Fibroblast of lung (primary cell): ENCODE measurements at regions not wholly inside any gene's neighbourhood (a gene's known extent, or its start where the extent isn't known, plus 50 kb on each side); places are given as distances from the start of the nearest gene placed in this dataset.

ENCODE experiments used
- DNase-seq, 2 donors: peaks; one replicate each; pipeline versions ENCODE4 v3.0.0 to v3.0.0-alpha.2; 2010; ENCODE audit warnings: low read depth in 2 of 2
- H2AFZ ChIP-seq: 2 replicates; pipeline ENCODE4 v1.5.1; 2012; ENCODE audit warnings: low read length, control low read depth, inconsistent platforms
- H3K27ac ChIP-seq: 2 replicates; pipeline ENCODE4 v1.5.1; 2011; ENCODE audit warnings: low read length, control low read depth; ENCODE audit not compliant: insufficient read depth
- H3K27me3 ChIP-seq: 2 replicates; pipeline ENCODE4 v1.5.1; 2011; ENCODE audit warnings: mild to moderate bottlenecking, low read length; ENCODE audit not compliant: control insufficient read depth, insufficient read depth
- H3K36me3 ChIP-seq: 2 replicates; pipeline ENCODE4 v1.5.1; 2011; ENCODE audit warnings: low read length; ENCODE audit not compliant: control insufficient read depth, insufficient read depth
- H3K4me1 ChIP-seq: 2 replicates; pipeline ENCODE4 v1.5.1; 2011; ENCODE audit warnings: low read length; ENCODE audit not compliant: control insufficient read depth, insufficient read depth; ENCODE audit errors: extremely low read depth
- H3K4me2 ChIP-seq: 2 replicates; pipeline ENCODE4 v1.5.1; 2011; ENCODE audit warnings: low read length, control low read depth; ENCODE audit not compliant: insufficient read depth; ENCODE audit errors: extremely low read depth
- H3K4me3 ChIP-seq, 4 experiments: fragments of 200-600 bp in 1 of 4; sonication (generic) in 1 of 4; replicated peaks in 1 of 4; 2 replicates each; pipeline ENCODE4 v1.5.1; 2011 to 2016; ENCODE audit warnings: low read length in 4 of 4, low read depth in 3 of 4, mild to moderate bottlenecking in 3 of 4, control low read depth in 2 of 4, inconsistent platforms in 1 of 4, mixed read lengths in 1 of 4; ENCODE audit not compliant: insufficient read depth in 1 of 4; ENCODE audit errors: control extremely low read depth in 1 of 4
- H3K79me2 ChIP-seq: 2 replicates; pipeline ENCODE4 v1.5.1; 2012; ENCODE audit warnings: mild to moderate bottlenecking, low read length, inconsistent platforms; ENCODE audit not compliant: control insufficient read depth, insufficient read depth
- H3K9ac ChIP-seq: 2 replicates; pipeline ENCODE4 v1.5.1; 2011; ENCODE audit warnings: mild to moderate bottlenecking, low read length, control low read depth; ENCODE audit not compliant: insufficient read depth
- H3K9me3 ChIP-seq: 2 replicates; pipeline ENCODE4 v1.5.1; 2012; ENCODE audit warnings: low read depth, low read length; ENCODE audit not compliant: control insufficient read depth, insufficient read depth
- H4K20me1 ChIP-seq: 2 replicates; pipeline ENCODE4 v1.5.1; 2011; ENCODE audit warnings: low read length; ENCODE audit not compliant: control insufficient read depth, insufficient read depth; ENCODE audit errors: extremely low read depth
- EZH2 ChIP-seq: IDR thresholded peaks from 2 replicates; pipeline ENCODE4 v1.5.1; 2012; ENCODE audit warnings: low read length, control low read depth, mild to moderate bottlenecking; ENCODE audit errors: missing control alignments
- TF ChIP-seq, protein P1 (sequence below), 2 donors: IDR thresholded peaks in 1 of 2; conservative IDR thresholded peaks in 1 of 2; 1 replicate in 1 of 2; 2 replicates in 1 of 2; pipeline ENCODE4 v1.5.1; 2011 to 2012; ENCODE audit warnings: low read length in 2 of 2, control low read depth in 1 of 2, inconsistent platforms in 1 of 2, low read depth in 1 of 2, mild to moderate bottlenecking in 1 of 2

DNA sequence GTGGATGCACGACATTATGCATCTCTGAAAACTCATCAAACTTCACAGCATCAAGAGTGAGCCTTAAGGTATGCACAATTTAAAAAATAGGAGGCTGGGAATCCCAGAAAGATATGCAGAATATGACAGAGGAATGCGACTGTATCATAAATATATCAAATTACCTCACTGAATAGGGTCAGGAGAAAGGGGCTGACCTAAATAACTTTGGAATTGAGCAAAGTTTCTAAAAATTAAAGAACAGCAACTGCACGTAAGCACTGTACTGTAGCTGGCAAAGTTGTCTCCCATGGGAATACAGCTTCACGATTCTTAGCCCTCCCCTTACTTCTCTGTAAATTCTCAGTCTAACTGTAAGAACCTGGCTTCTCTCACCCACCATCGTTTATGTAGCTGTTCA lies 397.4 kb upstream of the ZFP42 start:
- H3K4me2 ChIP-seq: no peak overlapping the region
- DNase-seq: peak; percentile 9 to 18
- TF ChIP-seq, protein P1, sequence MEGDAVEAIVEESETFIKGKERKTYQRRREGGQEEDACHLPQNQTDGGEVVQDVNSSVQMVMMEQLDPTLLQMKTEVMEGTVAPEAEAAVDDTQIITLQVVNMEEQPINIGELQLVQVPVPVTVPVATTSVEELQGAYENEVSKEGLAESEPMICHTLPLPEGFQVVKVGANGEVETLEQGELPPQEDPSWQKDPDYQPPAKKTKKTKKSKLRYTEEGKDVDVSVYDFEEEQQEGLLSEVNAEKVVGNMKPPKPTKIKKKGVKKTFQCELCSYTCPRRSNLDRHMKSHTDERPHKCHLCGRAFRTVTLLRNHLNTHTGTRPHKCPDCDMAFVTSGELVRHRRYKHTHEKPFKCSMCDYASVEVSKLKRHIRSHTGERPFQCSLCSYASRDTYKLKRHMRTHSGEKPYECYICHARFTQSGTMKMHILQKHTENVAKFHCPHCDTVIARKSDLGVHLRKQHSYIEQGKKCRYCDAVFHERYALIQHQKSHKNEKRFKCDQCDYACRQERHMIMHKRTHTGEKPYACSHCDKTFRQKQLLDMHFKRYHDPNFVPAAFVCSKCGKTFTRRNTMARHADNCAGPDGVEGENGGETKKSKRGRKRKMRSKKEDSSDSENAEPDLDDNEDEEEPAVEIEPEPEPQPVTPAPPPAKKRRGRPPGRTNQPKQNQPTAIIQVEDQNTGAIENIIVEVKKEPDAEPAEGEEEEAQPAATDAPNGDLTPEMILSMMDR (conservative IDR thresholded peaks at IDR 0.05 in 1 of 2, IDR thresholded peaks at IDR 0.05 in 1 of 2; ENCODE audit: low read depth in 1 of 2, low read length in 2 of 2): no peak
- no peak for TF ChIP-seq EZH2
- H4K20me1 ChIP-seq: no peaks in the 10 kb centered on the region
- H3K4me1 ChIP-seq: peaks cover 13% of the 10 kb centered on the region
- no peak overlapping the region for H2AFZ ChIP-seq
- no peak overlapping the region for H3K9ac ChIP-seq
- H3K9me3 ChIP-seq: no peaks in the 10 kb centered on the region
- no peaks in the 10 kb centered on the region for H3K36me3 ChIP-seq
- no peak overlapping the region for H3K4me3 ChIP-seq
- H3K27me3 ChIP-seq: no peaks in the 10 kb centered on the region
- H3K79me2 ChIP-seq: no peaks in the 10 kb centered on the region
- H3K27ac ChIP-seq: no peak overlapping the region

DNA sequence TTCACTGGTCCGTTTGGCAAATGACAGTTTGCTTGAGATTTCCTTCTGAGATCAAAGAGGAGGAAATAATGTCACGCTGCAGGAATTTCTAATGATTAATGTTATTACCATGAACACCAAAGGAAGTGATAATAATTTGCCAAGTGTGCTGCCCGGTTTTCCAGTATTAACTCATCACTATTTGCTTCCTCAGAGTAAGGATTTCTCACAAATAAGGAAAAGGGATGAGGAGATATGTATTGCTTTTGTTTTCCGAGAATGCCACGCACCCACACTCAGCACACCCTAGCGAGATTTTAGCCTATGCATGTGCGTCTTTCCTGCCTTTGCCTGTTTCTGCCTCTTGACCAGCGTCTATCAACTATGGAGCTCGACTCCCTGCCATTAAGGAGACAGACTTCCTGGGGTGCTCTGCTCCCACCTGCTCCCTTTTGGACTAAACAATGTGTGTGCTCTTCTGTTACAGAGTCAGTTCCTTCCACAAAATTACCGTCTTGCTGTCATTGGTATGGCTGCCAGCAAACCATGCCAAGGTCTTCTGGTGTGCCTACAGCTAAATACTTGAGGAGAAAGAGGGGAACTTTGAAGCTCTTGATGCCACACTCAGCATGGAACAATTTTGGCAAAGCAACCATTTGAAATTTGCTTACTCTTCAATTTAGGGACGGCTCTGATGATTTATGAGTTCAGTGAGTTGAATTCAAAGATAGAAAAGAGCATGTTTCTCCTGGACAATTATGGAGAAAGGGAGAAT lies 393.1 kb upstream of the ZFP42 start:
- Histone ChIP-seq H3K79me2 (no peaks in the 10 kb centered on the region), H3K36me3 (no peaks in the 10 kb centered on the region), H3K4me1 (peaks cover 17% of the 10 kb centered on the region), H4K20me1 (no peaks in the 10 kb centered on the region), H3K4me2 (peak overlapping the region; percentile 66), H3K4me3 (peak overlapping the region in 3 of 4 experiments; percentile 9 to 21 (median 20)), H3K9ac (peak overlapping the region; percentile 8), H3K9me3 (no peaks in the 10 kb centered on the region), H2AFZ (peak overlapping the region; percentile 70), H3K27ac (peak overlapping the region; percentile 70), H3K27me3 (no peaks in the 10 kb centered on the region)
- no peak for TF ChIP-seq EZH2
- TF ChIP-seq, protein P1 (conservative IDR thresholded peaks at IDR 0.05 in 1 of 2, IDR thresholded peaks at IDR 0.05 in 1 of 2; ENCODE audit: low read depth in 1 of 2, low read length in 2 of 2): no peak
- DNase-seq: peak; percentile 21 to 89

DNA sequence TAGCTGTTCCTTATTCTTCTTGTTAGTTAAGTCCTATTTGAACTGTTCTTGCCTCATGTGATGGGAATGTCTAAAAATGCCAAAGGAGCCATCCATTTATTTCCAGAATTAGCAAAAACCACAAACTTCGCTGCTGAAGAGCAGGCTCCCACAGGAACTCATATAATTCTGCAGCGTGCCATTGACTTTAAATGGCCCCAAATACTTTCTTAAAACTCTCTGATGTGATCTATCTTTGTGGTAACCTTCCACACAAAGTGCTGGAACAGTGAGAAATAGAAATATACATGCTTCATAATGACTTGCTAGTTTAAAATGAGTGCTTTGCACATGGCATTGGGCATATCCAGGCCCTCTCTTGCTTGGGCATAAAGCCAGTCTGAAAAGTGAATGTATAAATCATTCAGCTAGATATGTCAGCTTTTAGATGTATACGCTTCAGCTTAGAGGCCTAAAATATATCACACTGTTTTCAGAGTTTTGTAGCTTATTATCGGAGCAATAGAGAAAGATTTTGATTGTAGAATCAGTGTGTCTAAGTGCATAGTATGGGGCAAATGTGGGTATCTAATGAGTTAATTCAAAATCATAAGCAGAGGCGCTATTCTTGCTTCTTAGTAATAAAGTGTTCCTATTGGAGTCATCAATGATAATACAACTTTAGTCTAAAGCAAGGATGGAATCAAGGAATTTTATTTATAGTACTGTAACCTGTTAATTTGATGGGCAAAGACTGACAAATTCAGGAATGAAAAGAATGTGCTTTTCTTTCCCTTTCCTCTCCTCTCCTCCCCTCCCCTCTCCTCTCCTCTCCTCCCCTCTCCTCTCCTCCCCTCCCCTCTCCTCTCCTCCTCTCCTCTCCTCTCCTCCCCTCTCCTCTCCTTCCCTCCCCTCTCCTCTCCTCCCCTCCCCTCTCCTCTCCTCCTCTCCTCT lies 392.2 kb upstream of the ZFP42 start:
- no peak overlapping the region for H3K4me3 ChIP-seq
- peak overlapping the region; percentile 66 for H3K4me2 ChIP-seq
- no peak overlapping the region for H3K9ac ChIP-seq
- peak overlapping the region; percentile 70 for H3K27ac ChIP-seq
- TF ChIP-seq EZH2: no peak
- TF ChIP-seq, protein P1 (conservative IDR thresholded peaks at IDR 0.05 in 1 of 2, IDR thresholded peaks at IDR 0.05 in 1 of 2; ENCODE audit: low read depth in 1 of 2, low read length in 2 of 2): no peak
- no peaks in the 10 kb centered on the region for H4K20me1 ChIP-seq
- H3K9me3 ChIP-seq: no peaks in the 10 kb centered on the region
- H2AFZ ChIP-seq: no peak overlapping the region
- H3K79me2 ChIP-seq: no peaks in the 10 kb centered on the region
- peak; percentile 75 to 98 for DNase-seq
- no peaks in the 10 kb centered on the region for H3K36me3 ChIP-seq
- peaks cover 17% of the 10 kb centered on the region for H3K4me1 ChIP-seq
- H3K27me3 ChIP-seq: no peaks in the 10 kb centered on the region
